Activated naive CD4-positive, alpha-beta T cell treated with anti-CD3 and anti-CD28 coated beads, Interleukin-2, amount 10 ng/mL, durations not matched to agents 7 days and 5 days (primary cell): ENCODE measurements at regions not wholly inside any gene's neighbourhood (a gene's known extent, or its start where the extent isn't known, plus 50 kb on each side); places are given as distances from the start of the nearest gene placed in this dataset.

Source experiments
- CTCF ChIA-PET: fragments of 350-600 bp; sonication (Branson Sonifier 250); formaldehyde crosslinking; loops from one replicate; lab custom pipeline; 2021; ENCODE audit warnings: antibody characterized with exemption; lab: Charles Lee
- DNase-seq: peaks from one replicate; pipeline ENCODE4 v3.0.0-alpha.2; 2020
- H3K27ac Mint-ChIP-seq: one replicate; pipeline ENCODE4 v1.8.0; 2021; ENCODE audit warnings: mild to moderate bottlenecking, moderate library complexity, mixed read lengths
- H3K27me3 Mint-ChIP-seq: one replicate; pipeline ENCODE4 v1.8.0; 2021; ENCODE audit warnings: mild to moderate bottlenecking, mixed read lengths
- H3K36me3 Mint-ChIP-seq: one replicate; pipeline ENCODE4 v1.8.0; 2021; ENCODE audit warnings: mixed read lengths
- H3K4me1 Mint-ChIP-seq: one replicate; pipeline ENCODE4 v1.8.0; 2021; ENCODE audit warnings: mixed read lengths
- H3K4me3 Mint-ChIP-seq: one replicate; pipeline ENCODE4 v1.8.0; 2021; ENCODE audit warnings: mild to moderate bottlenecking, moderate library complexity, mixed read lengths
- H3K9me3 Mint-ChIP-seq: one replicate; pipeline ENCODE4 v1.8.0; 2021; ENCODE audit warnings: mixed read lengths

- no peaks in the 10 kb centered on the region for H3K9me3 Mint-ChIP-seq
- no peak overlapping the region for H3K27ac Mint-ChIP-seq
- DNase-seq = no peak
- no peaks in the 10 kb centered on the region for H3K36me3 Mint-ChIP-seq
- CTCF ChIA-PET = no interaction called here
- H3K4me1 Mint-ChIP-seq = no peaks in the 10 kb centered on the region
- H3K4me3 Mint-ChIP-seq = no peak overlapping the region
- peaks cover 38% of the 10 kb centered on the region for H3K27me3 Mint-ChIP-seq
Observed at GRCh38 chr11:119797736-119798135, 68.7 kb upstream of the NECTIN1 start.

DNA sequence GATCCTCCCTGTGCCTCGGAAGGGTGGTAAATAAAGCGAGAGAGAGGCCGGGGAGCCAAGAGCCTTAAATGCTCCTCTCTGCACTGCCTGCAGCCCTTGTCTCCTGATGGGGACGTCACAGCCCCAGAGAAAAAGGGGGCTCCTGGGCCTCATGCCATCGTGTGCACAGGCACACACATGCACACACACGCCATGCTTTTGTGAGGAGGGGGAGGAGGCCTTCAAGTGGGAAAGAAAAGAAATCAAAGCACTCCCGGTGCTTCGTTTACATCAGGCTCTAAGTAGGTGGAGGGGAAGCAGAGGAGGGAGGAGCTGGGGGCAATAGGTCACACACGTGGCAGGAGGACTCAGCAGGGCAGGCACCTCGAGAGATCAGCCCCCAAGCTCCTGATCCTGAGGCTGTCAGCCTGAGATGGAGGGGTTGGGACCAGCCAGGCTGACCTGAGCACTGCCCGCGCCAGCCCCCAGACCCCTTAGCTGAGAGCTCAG lies 68.2 kb upstream of the NECTIN1 start:
- H3K27ac Mint-ChIP-seq = no peak overlapping the region
- no peaks in the 10 kb centered on the region for H3K4me1 Mint-ChIP-seq
- DNase-seq = no peak
- H3K36me3 Mint-ChIP-seq = no peaks in the 10 kb centered on the region
- H3K4me3 Mint-ChIP-seq = no peak overlapping the region
- CTCF ChIA-PET = no interaction called here
- H3K27me3 Mint-ChIP-seq = peaks cover 38% of the 10 kb centered on the region
- H3K9me3 Mint-ChIP-seq = no peaks in the 10 kb centered on the region

DNA sequence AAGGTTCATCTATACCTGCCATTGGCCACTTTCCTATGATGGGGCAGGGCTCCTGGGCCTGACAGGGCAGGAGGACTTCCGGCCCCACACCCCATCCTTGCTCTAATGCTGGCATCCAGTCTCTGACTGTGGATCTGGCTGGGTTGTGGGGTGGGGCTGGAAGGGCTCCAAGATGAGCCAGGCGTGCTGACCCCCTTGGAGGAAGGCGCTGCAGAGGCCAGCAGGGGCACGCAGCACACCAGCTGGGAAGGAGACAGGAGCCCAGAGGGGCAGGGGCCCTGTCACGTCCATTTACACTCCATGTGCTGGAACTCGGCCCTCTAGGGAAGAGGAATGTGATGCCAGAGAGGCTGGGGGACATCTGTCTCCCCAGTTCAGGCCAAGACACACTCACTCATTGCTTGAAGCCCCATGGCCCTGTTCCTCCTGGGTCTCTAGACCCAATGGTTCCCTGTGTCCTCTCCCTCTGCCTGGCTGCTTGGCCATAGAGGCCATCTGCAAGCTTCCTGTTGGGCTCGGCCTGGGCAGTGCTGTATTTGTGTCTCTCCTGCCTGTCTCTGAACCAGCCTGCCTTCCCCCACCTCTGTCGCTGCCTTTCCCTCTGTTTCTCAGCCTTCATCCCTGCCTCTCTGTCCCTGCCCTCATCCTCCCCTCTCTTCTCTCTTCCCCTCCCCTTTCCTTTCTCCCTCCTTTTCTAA lies 67.5 kb upstream of the NECTIN1 start:
- no peak for DNase-seq
- H3K27me3 Mint-ChIP-seq = peaks cover 36% of the 10 kb centered on the region
- CTCF ChIA-PET = no interaction called here
- no peak overlapping the region for H3K27ac Mint-ChIP-seq
- H3K36me3 Mint-ChIP-seq = no peaks in the 10 kb centered on the region
- no peaks in the 10 kb centered on the region for H3K9me3 Mint-ChIP-seq
- H3K4me3 Mint-ChIP-seq = no peak overlapping the region
- H3K4me1 Mint-ChIP-seq = no peaks in the 10 kb centered on the region

DNA sequence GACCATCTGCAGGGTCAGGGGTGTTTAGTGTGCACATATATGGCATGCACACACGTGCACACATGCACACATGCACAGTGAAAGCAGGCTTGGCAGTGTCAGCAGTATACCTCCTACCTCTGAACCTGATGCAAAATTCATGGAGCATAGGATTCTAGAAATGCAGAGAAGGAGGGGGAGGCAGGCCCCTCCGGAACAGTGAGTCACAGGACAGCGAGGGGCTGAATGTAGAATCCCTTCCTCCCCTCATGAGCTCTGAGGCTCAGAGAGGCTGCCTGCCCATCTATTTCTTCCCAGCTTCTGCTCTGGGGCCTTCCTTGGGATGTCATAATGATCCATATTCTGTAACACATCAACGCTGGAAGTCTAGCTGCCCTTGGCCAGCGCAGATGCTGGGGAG lies 66.7 kb upstream of the NECTIN1 start:
- Mint-ChIP-seq H3K9me3 (no peaks in the 10 kb centered on the region), H3K36me3 (no peaks in the 10 kb centered on the region), H3K4me1 (no peaks in the 10 kb centered on the region), H3K27me3 (peaks cover 36% of the 10 kb centered on the region), H3K4me3 (no peak overlapping the region), H3K27ac (no peak overlapping the region)
- no peak for DNase-seq
- CTCF ChIA-PET = no interaction called here

GRCh38 chr11:119795231-119795630 lies 66.2 kb upstream of the NECTIN1 start:
- DNase-seq = no peak
- Mint-ChIP-seq H3K9me3 (no peaks in the 10 kb centered on the region), H3K27me3 (peaks cover 36% of the 10 kb centered on the region), H3K36me3 (no peaks in the 10 kb centered on the region), H3K4me1 (no peaks in the 10 kb centered on the region), H3K4me3 (no peak overlapping the region), H3K27ac (no peak overlapping the region)
- CTCF ChIA-PET = no interaction called here

DNA sequence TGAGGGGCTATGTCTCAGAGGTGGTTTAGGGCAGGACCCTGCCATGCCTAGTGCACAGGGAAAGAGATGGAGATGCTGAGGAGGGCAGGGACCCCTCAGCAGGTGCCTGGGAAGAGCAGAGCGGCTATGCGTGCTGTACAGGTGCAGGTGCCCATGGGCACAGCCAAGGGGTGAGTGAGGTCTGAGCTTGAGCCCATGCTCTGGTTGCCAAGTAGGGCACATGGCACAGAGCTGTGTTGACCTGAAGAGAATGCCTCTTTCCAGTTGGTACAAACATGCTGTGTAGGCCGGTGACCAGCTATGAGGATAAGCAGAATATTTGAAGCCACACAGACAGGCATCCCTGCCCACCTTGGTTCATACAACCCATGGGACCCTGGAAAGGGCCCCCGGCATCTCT lies 65.8 kb upstream of the NECTIN1 start:
- H3K27ac Mint-ChIP-seq = no peak overlapping the region
- H3K4me3 Mint-ChIP-seq = no peak overlapping the region
- no peaks in the 10 kb centered on the region for H3K36me3 Mint-ChIP-seq
- no peaks in the 10 kb centered on the region for H3K9me3 Mint-ChIP-seq
- peaks cover 36% of the 10 kb centered on the region for H3K27me3 Mint-ChIP-seq
- DNase-seq = no peak
- H3K4me1 Mint-ChIP-seq = no peaks in the 10 kb centered on the region
- CTCF ChIA-PET = no interaction called here

DNA sequence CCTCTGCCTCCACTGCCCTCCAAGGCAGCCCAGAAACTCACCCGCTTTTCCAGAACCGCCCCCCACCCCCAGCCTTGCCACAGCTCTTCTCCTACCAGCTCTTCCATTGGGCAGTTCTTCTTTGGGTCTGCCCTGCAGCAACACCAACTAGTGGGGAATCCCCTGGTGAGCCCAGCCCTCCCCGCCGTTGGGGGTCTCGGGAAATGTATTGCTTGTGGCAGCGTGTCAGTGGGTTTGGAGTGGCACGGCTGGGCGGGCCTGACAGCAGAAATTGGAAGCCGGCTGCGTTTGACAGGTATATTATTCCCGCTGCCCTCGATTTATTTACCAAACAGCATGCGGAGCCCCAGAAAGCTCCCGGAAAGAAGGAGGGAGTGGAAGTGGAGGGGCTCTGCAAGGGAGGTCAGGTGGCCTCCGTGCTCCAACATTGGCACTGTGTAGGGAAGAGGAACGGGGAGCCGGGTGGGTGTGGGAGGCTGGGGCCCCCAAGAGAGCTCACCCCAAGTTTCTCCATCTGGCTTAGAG lies 65.2 kb upstream of the NECTIN1 start:
- H3K27me3 Mint-ChIP-seq = peaks cover 32% of the 10 kb centered on the region
- H3K4me1 Mint-ChIP-seq = no peaks in the 10 kb centered on the region
- CTCF ChIA-PET = no interaction called here
- H3K27ac Mint-ChIP-seq = no peak overlapping the region
- no peak overlapping the region for H3K4me3 Mint-ChIP-seq
- no peak for DNase-seq
- H3K36me3 Mint-ChIP-seq = no peaks in the 10 kb centered on the region
- H3K9me3 Mint-ChIP-seq = no peaks in the 10 kb centered on the region

- peaks cover 30% of the 10 kb centered on the region for H3K27me3 Mint-ChIP-seq
- no peak for DNase-seq
- no peak overlapping the region for H3K27ac Mint-ChIP-seq
- CTCF ChIA-PET = no interaction called here
- H3K36me3 Mint-ChIP-seq = no peaks in the 10 kb centered on the region
- no peak overlapping the region for H3K4me3 Mint-ChIP-seq
- no peaks in the 10 kb centered on the region for H3K9me3 Mint-ChIP-seq
- H3K4me1 Mint-ChIP-seq = no peaks in the 10 kb centered on the region
Observed at GRCh38 chr11:119793335-119793984, 64.5 kb upstream of the NECTIN1 start.

DNA sequence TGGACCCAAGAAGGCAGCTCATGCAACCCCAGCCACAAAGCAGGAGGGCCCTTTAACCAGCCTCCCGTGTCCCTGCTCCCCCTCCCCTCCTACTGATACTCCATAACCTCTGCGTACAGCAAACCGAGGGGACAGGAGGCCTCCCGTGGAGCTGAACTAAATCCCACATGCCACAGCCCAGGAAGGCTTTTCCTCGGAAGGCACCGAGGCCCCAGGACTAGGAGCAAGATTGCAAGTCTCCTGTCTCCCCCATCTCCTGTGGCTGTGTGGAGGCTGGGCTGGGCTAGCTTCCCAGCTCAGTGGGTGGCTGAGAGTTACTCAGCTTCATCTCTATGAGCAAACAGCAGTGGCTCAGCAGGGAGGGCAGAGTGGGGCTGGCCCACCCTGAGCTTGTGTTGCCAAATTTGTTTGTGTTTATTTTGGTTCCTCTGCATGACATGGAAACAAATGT lies 62.7 kb upstream of the NECTIN1 start:
- H3K4me1 Mint-ChIP-seq = no peaks in the 10 kb centered on the region

GRCh38 chr11:119791047-119791446 lies 62.0 kb upstream of the NECTIN1 start:
- Mint-ChIP-seq H3K27ac (no peak overlapping the region), H3K27me3 (peaks cover 14% of the 10 kb centered on the region), H3K4me3 (no peak overlapping the region), H3K36me3 (no peaks in the 10 kb centered on the region), H3K4me1 (no peaks in the 10 kb centered on the region), H3K9me3 (no peaks in the 10 kb centered on the region)
- CTCF ChIA-PET = no interaction called here
- peak; percentile 5 for DNase-seq

More for the DNA sequence above, 62.7 kb upstream of the NECTIN1 start:
- Mint-ChIP-seq H3K36me3 (no peaks in the 10 kb centered on the region), H3K4me3 (no peak overlapping the region), H3K27me3 (peaks cover 20% of the 10 kb centered on the region), H3K9me3 (no peaks in the 10 kb centered on the region), H3K27ac (no peak overlapping the region)
- DNase-seq = peak; percentile 7
- CTCF ChIA-PET = no interaction called here

- H3K36me3 Mint-ChIP-seq = no peaks in the 10 kb centered on the region
- peaks cover 11% of the 10 kb centered on the region for H3K27me3 Mint-ChIP-seq
- CTCF ChIA-PET = no interaction called here
- H3K4me3 Mint-ChIP-seq = no peak overlapping the region
- H3K9me3 Mint-ChIP-seq = no peaks in the 10 kb centered on the region
- no peak overlapping the region for H3K27ac Mint-ChIP-seq
- no peaks in the 10 kb centered on the region for H3K4me1 Mint-ChIP-seq
- peak; percentile 8 for DNase-seq
Observed at GRCh38 chr11:119790476-119790875, 61.5 kb upstream of the NECTIN1 start.

DNA sequence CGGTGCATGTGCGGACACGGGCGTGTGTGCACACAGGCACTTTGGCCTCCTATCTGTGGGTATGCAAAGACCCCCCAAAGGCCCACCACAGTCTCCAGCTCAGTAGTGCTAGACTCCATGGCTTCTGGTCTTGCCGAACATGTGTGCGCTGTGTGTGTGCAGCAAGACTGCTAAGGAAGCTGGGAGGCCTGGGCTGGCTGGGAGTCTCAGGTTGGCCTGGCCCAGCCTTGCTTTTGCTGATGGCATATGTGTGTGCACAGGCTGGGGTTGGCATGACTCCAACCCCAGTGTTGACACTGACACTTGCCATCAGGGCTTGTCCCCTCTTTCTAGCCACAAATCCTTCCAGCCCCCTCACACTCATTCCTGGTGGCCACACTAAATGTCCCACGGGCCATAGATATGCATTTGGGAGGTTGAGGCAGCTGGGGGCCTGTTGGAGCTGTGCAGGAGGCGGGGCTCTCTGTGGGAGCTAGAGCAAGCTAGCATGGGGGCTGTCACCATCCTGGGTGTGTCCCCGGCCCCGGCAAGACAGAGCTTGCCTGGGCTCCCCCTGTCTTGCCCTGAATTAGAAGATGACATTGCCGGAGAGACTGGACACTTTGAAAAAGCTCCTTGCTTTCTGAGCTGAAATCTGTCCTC lies 60.9 kb upstream of the NECTIN1 start:
- Mint-ChIP-seq H3K4me1 (no peaks in the 10 kb centered on the region), H3K27ac (no peak overlapping the region), H3K4me3 (no peak overlapping the region), H3K9me3 (no peaks in the 10 kb centered on the region), H3K27me3 (peaks cover 11% of the 10 kb centered on the region), H3K36me3 (no peaks in the 10 kb centered on the region)
- no peak for DNase-seq
- CTCF ChIA-PET = no interaction called here

DNA sequence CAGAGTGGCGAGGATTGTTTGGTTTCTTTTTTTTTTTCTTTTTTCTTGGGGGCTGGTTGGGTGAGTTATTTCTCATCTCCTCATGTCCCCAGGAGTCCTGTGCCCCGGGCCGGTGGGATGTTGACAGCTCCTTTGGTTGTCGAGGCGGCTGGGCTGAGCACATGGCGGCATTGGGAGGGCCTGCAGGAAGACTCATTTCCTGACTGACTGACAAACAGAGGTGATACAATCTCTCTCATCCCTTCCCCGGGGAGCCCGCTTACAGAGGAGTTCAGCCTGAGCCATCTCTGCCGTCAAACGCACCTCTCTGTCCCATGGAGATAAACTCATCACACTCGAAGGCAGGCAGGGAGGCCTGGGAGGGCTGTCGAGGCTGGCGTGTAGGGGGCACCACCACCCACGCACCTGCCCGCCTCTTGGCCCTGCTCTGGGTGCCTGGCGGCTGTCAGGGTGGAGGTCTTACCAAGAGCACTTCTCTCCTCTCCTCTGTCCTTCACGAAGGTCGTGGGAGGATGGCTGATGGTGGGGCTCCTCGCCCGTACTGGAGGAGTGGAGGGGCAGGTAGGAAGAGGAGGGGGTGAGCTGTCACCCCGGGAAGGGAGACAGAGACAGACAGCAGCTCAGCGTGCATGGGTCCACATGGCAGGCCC lies 60.0 kb upstream of the NECTIN1 start:
- Mint-ChIP-seq H3K27ac (no peak overlapping the region), H3K27me3 (peaks cover 17% of the 10 kb centered on the region), H3K36me3 (no peaks in the 10 kb centered on the region), H3K4me1 (no peaks in the 10 kb centered on the region), H3K4me3 (no peak overlapping the region), H3K9me3 (no peaks in the 10 kb centered on the region)
- CTCF ChIA-PET = no interaction called here
- no peak for DNase-seq

DNA sequence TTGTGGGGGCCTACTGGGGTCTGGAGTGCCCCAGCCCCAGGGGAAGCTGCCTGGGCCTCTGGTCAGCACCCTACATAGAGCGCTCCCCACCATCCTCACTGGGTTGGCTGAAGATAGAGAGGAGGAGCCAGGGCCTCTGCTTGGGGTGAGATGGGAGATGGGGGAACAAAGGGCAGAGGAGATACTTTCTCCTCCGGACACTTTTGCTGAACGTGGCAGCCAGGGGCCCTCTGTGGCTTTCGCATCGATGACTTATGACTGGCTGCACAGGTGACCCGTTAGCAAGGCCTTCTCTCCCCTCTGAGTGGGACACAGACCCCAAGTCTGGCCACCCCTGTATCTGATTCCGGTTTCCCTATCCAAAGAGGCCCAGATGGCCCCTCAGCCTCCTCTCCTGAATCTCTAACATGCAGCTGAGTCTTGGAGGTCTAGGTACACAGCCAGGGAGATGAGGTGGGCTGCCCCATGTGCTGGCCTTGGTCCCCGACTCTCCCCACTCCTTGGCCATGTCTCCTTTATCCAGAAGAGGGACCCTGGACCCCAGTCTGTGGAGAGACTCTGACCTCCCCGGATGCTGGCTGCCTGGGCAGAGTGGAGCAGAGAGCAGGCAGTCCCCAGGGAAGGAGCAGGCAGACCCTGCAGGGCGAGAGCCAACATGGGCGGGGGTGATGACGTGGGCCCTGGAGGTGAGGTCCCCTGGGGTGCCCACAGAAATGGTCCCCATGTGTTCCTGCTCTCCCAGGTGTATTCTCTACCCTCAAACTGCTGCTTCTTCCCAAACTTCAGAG lies 59.3 kb upstream of the NECTIN1 start:
- H3K9me3 Mint-ChIP-seq = no peaks in the 10 kb centered on the region
- no peak overlapping the region for H3K27ac Mint-ChIP-seq
- CTCF ChIA-PET = no interaction called here
- H3K4me1 Mint-ChIP-seq = no peaks in the 10 kb centered on the region
- H3K27me3 Mint-ChIP-seq = peaks cover 16% of the 10 kb centered on the region
- H3K4me3 Mint-ChIP-seq = no peak overlapping the region
- H3K36me3 Mint-ChIP-seq = no peaks in the 10 kb centered on the region
- no peak for DNase-seq
